HEK293 (cell line): ENCODE measurements at regions not wholly inside any gene's neighbourhood (a gene's known extent, or its start where the extent isn't known, plus 50 kb on each side); places are given as distances from the start of the nearest gene placed in this dataset.

Experiments
- CTCF ChIA-PET: fragments of 350-600 bp; formaldehyde crosslinking; extraction: SDS; loops from one replicate; lab custom pipeline; 2021; ENCODE audit warnings: antibody characterized with exemption; lab: Yijun Ruan, JAX
- POLR2A ChIA-PET: fragments of 300-600 bp; formaldehyde crosslinking; extraction: SDS; loops from one replicate; lab custom pipeline; 2020; ENCODE audit warnings: antibody characterized with exemption, inconsistent platforms; lab: Yijun Ruan, JAX
- H3K27ac ChIP-seq: fragments of 200-500 bp; sonication (Bioruptor generic); 2 replicates; pipeline ENCODE4 v1.5.1; 2014; ENCODE audit warnings: low read depth, low read length, control low read depth, inconsistent platforms; ENCODE audit errors: extremely low read depth
- H3K36me3 ChIP-seq, 2 experiments: fragments of 200-500 bp in 1 of 2; sonication (Bioruptor generic) in 1 of 2; 1 replicate in 1 of 2; 2 replicates in 1 of 2; pipeline ENCODE4 v1.5.1; 2014 to 2017; ENCODE audit warnings: inconsistent platforms in 2 of 2, low read length in 2 of 2; ENCODE audit not compliant: control insufficient read depth in 2 of 2, insufficient read depth in 1 of 2
- H3K4me1 ChIP-seq: fragments of 200-500 bp; sonication (Bioruptor generic); 2 replicates; pipeline ENCODE4 v1.5.1; 2014; ENCODE audit warnings: mild to moderate bottlenecking, low read length, inconsistent platforms; ENCODE audit not compliant: control insufficient read depth, insufficient read depth
- H3K4me3 ChIP-seq: 2 replicates; pipeline ENCODE4 v1.5.1; 2011; ENCODE audit warnings: low read depth, mild to moderate bottlenecking, control low read depth, low read length, moderate library complexity
- H3K9me3 ChIP-seq: fragments of 200-500 bp; sonication (Bioruptor generic); 2 replicates; pipeline ENCODE4 v1.5.1; 2014; ENCODE audit warnings: low read depth, low read length, inconsistent platforms; ENCODE audit not compliant: control insufficient read depth, insufficient read depth
- GLIS1 ChIP-seq: fragments of 450-650 bp; formaldehyde crosslinking; IDR thresholded peaks from 2 replicates; pipeline ENCODE4 v1.5.1; 2016; ENCODE audit warnings: missing biosample characterization, missing genetic modification characterization
- HOXC10 ChIP-seq: sonication (generic); formaldehyde crosslinking; IDR thresholded peaks from 2 replicates; pipeline ENCODE4 v1.8.1; 2023; ENCODE audit warnings: mild to moderate bottlenecking, missing genetic modification reagents
- SP7 ChIP-seq: fragments of 450-650 bp; formaldehyde crosslinking; IDR thresholded peaks from 2 replicates; pipeline ENCODE4 v1.5.1; 2016; ENCODE audit warnings: missing biosample characterization, missing genetic modification characterization
- ZEB2 ChIP-seq: fragments of 450-650 bp; formaldehyde crosslinking; IDR thresholded peaks from 2 replicates; pipeline ENCODE4 v1.5.1; 2016; ENCODE audit warnings: missing biosample characterization, missing genetic modification characterization
- ZFP3 ChIP-seq: fragments of 450-650 bp; formaldehyde crosslinking; IDR thresholded peaks from 2 replicates; pipeline ENCODE4 v1.5.1; 2016; ENCODE audit warnings: low read depth, missing biosample characterization, missing genetic modification characterization
- ZIC2 ChIP-seq: fragments of 450-650 bp; formaldehyde crosslinking; IDR thresholded peaks from 2 replicates; pipeline ENCODE4 v1.5.1; 2016; ENCODE audit warnings: missing biosample characterization, missing genetic modification characterization
- ZNF146 ChIP-seq: fragments of 450-650 bp; formaldehyde crosslinking; IDR thresholded peaks from 2 replicates; pipeline ENCODE4 v1.5.1; 2016; ENCODE audit warnings: missing biosample characterization, missing genetic modification characterization
- ZNF169 ChIP-seq: fragments of 450-650 bp; formaldehyde crosslinking; IDR thresholded peaks from 2 replicates; pipeline ENCODE4 v1.5.1; 2016; ENCODE audit warnings: missing biosample characterization, missing genetic modification characterization
- ZNF184 ChIP-seq: fragments of 450-650 bp; IDR thresholded peaks from 2 replicates; pipeline ENCODE4 v1.5.1; 2018; ENCODE audit warnings: missing biosample characterization, mild to moderate bottlenecking, missing genetic modification characterization
- ZNF341 ChIP-seq: fragments of 450-650 bp; formaldehyde crosslinking; IDR thresholded peaks from 2 replicates; pipeline ENCODE4; 2016; ENCODE audit warnings: low read depth, missing biosample characterization, missing genetic modification characterization
- ZNF394 ChIP-seq: fragments of 450-650 bp; formaldehyde crosslinking; IDR thresholded peaks from 2 replicates; pipeline ENCODE4 v1.5.1; 2016; ENCODE audit warnings: missing biosample characterization, missing genetic modification characterization, mild to moderate bottlenecking, moderate library complexity, borderline replicate concordance
- ZNF423 ChIP-seq: fragments of 450-650 bp; formaldehyde crosslinking; IDR thresholded peaks from 2 replicates; pipeline ENCODE4 v1.5.1; 2016; ENCODE audit warnings: missing biosample characterization, missing genetic modification characterization
- ZNF473 ChIP-seq: fragments of 450-650 bp; formaldehyde crosslinking; IDR thresholded peaks from 2 replicates; pipeline ENCODE4 v1.5.1; 2017; ENCODE audit warnings: missing biosample characterization, missing genetic modification characterization
- ZNF521 ChIP-seq: fragments of 450-650 bp; formaldehyde crosslinking; IDR thresholded peaks from 2 replicates; pipeline ENCODE4 v1.5.1; 2017; ENCODE audit warnings: missing biosample characterization, mild to moderate bottlenecking, missing genetic modification characterization
- ZNF530 ChIP-seq: fragments of 450-650 bp; formaldehyde crosslinking; IDR thresholded peaks from 2 replicates; pipeline ENCODE4 v1.5.1; 2016; ENCODE audit warnings: low read depth, missing biosample characterization, missing genetic modification characterization
- ZNF548 ChIP-seq: fragments of 450-650 bp; formaldehyde crosslinking; IDR thresholded peaks from 2 replicates; pipeline ENCODE4 v1.5.1; 2016; ENCODE audit warnings: missing biosample characterization, missing genetic modification characterization
- ZNF558 ChIP-seq: fragments of 450-650 bp; formaldehyde crosslinking; IDR thresholded peaks from 2 replicates; pipeline ENCODE4 v1.5.1; 2016; ENCODE audit warnings: missing biosample characterization, missing genetic modification characterization
- ZNF626 ChIP-seq: fragments of 450-650 bp; sonication (Bioruptor Pico); formaldehyde crosslinking; IDR thresholded peaks from 2 replicates; pipeline ENCODE4 v1.5.1; 2018; ENCODE audit warnings: missing biosample characterization, missing genetic modification characterization, inconsistent platforms
- ZNF654 ChIP-seq: fragments of 450-650 bp; formaldehyde crosslinking; IDR thresholded peaks from 2 replicates; pipeline ENCODE4 v1.5.1; 2016; ENCODE audit warnings: low read depth, missing biosample characterization, missing genetic modification characterization
- ZNF747 ChIP-seq: fragments of 450-650 bp; formaldehyde crosslinking; IDR thresholded peaks from 2 replicates; pipeline ENCODE4 v1.5.1; 2016; ENCODE audit warnings: missing biosample characterization, missing genetic modification characterization
- ZNF830 ChIP-seq: fragments of 450-650 bp; IDR thresholded peaks from 2 replicates; pipeline ENCODE4 v1.5.0; 2018; ENCODE audit warnings: missing biosample characterization, missing genetic modification characterization, low read depth, mild to moderate bottlenecking, moderate library complexity
- ZNF843 ChIP-seq: fragments of 450-650 bp; formaldehyde crosslinking; IDR thresholded peaks from 2 replicates; pipeline ENCODE4 v1.5.1; 2016; ENCODE audit warnings: missing biosample characterization, missing genetic modification characterization
- TF ChIP-seq, protein P1 (sequence below): fragments of 450-650 bp; formaldehyde crosslinking; IDR thresholded peaks from 2 replicates; pipeline ENCODE4 v1.5.1; 2016; ENCODE audit warnings: missing biosample characterization, missing genetic modification characterization
- TF ChIP-seq, protein P2 (sequence below): fragments of 450-650 bp; formaldehyde crosslinking; IDR thresholded peaks from 2 replicates; pipeline ENCODE4 v1.5.1; 2016; ENCODE audit warnings: missing biosample characterization, missing genetic modification characterization
- TF ChIP-seq, protein P3 (sequence below): fragments of 450-650 bp; formaldehyde crosslinking; IDR thresholded peaks from 2 replicates; pipeline ENCODE4 v1.5.1; 2016; ENCODE audit warnings: missing biosample characterization, missing genetic modification characterization
- TF ChIP-seq, protein P4 (sequence below): fragments of 450-650 bp; formaldehyde crosslinking; IDR thresholded peaks from 2 replicates; pipeline ENCODE4 v1.5.1; 2016; ENCODE audit warnings: missing biosample characterization, missing genetic modification characterization
- TF ChIP-seq, protein P5 (sequence below): fragments of 450-650 bp; formaldehyde crosslinking; IDR thresholded peaks from 2 replicates; pipeline ENCODE4 v1.5.1; 2016; ENCODE audit warnings: missing biosample characterization, missing genetic modification characterization, borderline replicate concordance

DNA sequence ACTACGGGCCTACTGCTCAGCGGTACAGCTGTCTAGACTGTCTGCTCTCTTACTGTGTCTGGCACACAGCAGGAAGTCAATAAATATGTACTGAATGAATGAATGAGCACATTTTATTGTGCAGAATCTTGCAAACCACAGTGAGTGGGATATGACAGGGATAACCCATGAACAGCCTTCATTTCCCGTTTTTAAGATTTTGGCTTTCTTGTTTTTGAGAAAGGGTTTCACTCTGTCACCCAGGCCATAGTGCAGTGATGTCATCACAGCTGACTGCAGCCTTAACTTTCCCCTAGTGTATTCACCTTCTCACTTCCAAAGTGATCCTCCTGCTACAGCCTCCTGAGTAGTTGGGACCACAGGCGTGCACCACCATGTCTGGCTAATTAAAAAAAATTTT lies 203.1 kb downstream of the AEBP2 start:
- no peak overlapping the region for H3K4me3 ChIP-seq
- no peaks in the 10 kb centered on the region for H3K36me3 ChIP-seq
- no peaks in the 10 kb centered on the region for H3K9me3 ChIP-seq
- no peaks in the 10 kb centered on the region for H3K4me1 ChIP-seq
- CTCF ChIA-PET: interaction anchor here (0.5 to 1.7 kb wide), 2 partner anchors 25 to 67 kb away, joined by 3 to 6 read pairs; no protein-coding TSS in a partner anchor
- H3K27ac ChIP-seq: no peak overlapping the region
- no peak for TF ChIP-seq ZNF341 (tag by site-specific recombination)
- no peak for TF ChIP-seq ZEB2 (tag by site-specific recombination)
- no peak for TF ChIP-seq ZNF548 (tag by site-specific recombination)
- no peak for TF ChIP-seq ZNF843 (tag by site-specific recombination)
- TF ChIP-seq ZNF521 (tag by site-specific recombination): no peak
- TF ChIP-seq SP7 (tag by site-specific recombination): no peak
- TF ChIP-seq, protein P1, sequence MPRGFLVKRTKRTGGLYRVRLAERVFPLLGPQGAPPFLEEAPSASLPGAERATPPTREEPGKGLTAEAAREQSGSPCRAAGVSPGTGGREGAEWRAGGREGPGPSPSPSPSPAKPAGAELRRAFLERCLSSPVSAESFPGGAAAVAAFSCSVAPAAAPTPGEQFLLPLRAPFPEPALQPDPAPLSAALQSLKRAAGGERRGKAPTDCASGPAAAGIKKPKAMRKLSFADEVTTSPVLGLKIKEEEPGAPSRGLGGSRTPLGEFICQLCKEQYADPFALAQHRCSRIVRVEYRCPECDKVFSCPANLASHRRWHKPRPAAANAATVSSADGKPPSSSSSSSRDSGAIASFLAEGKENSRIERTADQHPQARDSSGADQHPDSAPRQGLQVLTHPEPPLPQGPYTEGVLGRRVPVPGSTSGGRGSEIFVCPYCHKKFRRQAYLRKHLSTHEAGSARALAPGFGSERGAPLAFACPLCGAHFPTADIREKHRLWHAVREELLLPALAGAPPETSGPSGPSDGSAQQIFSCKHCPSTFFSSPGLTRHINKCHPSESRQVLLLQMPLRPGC (tag by site-specific recombination): no peak
- POLR2A ChIA-PET: no interaction called here

DNA sequence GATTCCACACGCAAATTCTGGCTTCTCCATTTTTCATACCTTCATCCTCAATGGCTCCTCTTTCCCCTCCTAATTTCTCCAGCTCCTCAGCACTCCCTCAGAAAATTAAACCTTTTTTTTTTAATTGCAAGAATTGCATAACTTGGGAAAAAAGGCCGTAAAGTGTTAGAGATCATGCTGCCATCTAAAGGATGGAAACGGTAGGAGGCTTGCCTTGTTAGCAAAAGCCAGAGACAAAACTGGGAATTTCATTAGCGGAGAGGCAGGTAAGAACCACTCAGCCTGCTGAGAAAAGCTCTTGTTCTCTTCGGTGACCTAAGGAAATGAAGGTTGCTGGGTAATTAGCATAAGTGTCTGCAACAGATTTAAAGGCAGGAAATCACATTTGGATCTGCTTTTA lies 204.3 kb downstream of the AEBP2 start:
- TF ChIP-seq ZNF184 (no peak), ZNF654 (peak; percentile 54)
- H3K4me1 ChIP-seq: no peaks in the 10 kb centered on the region
- no peak overlapping the region for H3K27ac ChIP-seq
- H3K36me3 ChIP-seq: no peaks in the 10 kb centered on the region
- ChIA-PET POLR2A (no interaction called here), CTCF (interaction anchor here (0.6 to 1.7 kb wide), 8 partner anchors 9 to 1497 kb away, joined by 3 to 6 read pairs (median 4); no protein-coding TSS in a partner anchor)
- no peak overlapping the region for H3K4me3 ChIP-seq
- no peaks in the 10 kb centered on the region for H3K9me3 ChIP-seq

DNA sequence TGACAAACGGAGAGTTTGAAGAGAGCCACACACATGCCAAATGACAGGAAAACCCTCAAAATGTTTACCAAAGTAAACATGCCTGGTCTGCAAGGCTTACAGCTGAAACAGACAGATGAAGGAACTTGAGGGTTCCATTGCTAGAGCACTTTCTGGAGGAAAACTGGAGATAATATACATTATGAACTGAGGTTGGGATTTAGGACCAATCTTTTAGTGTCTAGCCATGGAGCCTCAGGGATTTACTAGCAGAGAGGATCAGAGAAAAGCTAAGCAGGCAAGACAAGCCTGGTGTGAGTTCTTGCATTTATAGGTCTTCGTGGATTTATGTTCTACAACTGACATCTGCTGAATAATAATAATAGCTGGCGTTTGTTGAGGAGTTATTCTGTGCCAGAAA lies 205.3 kb downstream of the AEBP2 start:
- ChIA-PET POLR2A (no interaction called here), CTCF (no interaction called here)
- no peak overlapping the region for H3K27ac ChIP-seq
- no peaks in the 10 kb centered on the region for H3K36me3 ChIP-seq
- no peaks in the 10 kb centered on the region for H3K4me1 ChIP-seq
- no peak overlapping the region for H3K4me3 ChIP-seq
- H3K9me3 ChIP-seq: no peaks in the 10 kb centered on the region
- no peak for TF ChIP-seq ZNF423 (tag by site-specific recombination)
- no peak for TF ChIP-seq ZNF626 (tag by site-specific recombination)
- TF ChIP-seq ZNF830 (tag by site-specific recombination): no peak
- TF ChIP-seq HOXC10 (CRISPR knock-in tag): no peak
- TF ChIP-seq, protein P2, sequence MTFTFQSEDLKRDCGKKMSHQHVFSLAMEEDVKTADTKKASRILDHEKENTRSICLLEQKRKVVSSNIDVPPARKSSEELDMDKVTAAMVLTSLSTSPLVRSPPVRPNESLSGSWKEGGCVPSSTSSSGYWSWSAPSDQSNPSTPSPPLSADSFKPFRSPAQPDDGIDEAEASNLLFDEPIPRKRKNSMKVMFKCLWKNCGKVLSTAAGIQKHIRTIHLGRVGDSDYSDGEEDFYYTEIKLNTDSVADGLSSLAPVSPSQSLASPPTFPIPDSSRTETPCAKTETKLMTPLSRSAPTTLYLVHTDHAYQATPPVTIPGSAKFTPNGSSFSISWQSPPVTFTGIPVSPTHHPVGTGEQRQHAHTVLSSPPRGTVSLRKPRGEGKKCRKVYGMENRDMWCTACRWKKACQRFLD: no peak
- TF ChIP-seq ZNF473 (tag by site-specific recombination): no peak
- TF ChIP-seq, protein P3, sequence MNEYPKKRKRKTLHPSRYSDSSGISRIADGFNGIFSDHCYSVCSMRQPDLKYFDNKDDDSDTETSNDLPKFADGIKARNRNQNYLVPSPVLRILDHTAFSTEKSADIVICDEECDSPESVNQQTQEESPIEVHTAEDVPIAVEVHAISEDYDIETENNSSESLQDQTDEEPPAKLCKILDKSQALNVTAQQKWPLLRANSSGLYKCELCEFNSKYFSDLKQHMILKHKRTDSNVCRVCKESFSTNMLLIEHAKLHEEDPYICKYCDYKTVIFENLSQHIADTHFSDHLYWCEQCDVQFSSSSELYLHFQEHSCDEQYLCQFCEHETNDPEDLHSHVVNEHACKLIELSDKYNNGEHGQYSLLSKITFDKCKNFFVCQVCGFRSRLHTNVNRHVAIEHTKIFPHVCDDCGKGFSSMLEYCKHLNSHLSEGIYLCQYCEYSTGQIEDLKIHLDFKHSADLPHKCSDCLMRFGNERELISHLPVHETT: no peak
- TF ChIP-seq ZNF169: no peak
- no peak for TF ChIP-seq ZNF558
- TF ChIP-seq ZNF530 (tag by site-specific recombination): no peak
- no peak for TF ChIP-seq ZNF146 (tag by site-specific recombination)
- TF ChIP-seq, protein P4, sequence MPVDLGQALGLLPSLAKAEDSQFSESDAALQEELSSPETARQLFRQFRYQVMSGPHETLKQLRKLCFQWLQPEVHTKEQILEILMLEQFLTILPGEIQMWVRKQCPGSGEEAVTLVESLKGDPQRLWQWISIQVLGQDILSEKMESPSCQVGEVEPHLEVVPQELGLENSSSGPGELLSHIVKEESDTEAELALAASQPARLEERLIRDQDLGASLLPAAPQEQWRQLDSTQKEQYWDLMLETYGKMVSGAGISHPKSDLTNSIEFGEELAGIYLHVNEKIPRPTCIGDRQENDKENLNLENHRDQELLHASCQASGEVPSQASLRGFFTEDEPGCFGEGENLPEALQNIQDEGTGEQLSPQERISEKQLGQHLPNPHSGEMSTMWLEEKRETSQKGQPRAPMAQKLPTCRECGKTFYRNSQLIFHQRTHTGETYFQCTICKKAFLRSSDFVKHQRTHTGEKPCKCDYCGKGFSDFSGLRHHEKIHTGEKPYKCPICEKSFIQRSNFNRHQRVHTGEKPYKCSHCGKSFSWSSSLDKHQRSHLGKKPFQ: no peak
- TF ChIP-seq ZNF394 (tag by site-specific recombination): no peak
- TF ChIP-seq ZNF747 (tag by site-specific recombination): no peak
- no peak for TF ChIP-seq ZFP3 (tag by site-specific recombination)
- TF ChIP-seq GLIS1 (tag by site-specific recombination): no peak
- TF ChIP-seq, protein P5, sequence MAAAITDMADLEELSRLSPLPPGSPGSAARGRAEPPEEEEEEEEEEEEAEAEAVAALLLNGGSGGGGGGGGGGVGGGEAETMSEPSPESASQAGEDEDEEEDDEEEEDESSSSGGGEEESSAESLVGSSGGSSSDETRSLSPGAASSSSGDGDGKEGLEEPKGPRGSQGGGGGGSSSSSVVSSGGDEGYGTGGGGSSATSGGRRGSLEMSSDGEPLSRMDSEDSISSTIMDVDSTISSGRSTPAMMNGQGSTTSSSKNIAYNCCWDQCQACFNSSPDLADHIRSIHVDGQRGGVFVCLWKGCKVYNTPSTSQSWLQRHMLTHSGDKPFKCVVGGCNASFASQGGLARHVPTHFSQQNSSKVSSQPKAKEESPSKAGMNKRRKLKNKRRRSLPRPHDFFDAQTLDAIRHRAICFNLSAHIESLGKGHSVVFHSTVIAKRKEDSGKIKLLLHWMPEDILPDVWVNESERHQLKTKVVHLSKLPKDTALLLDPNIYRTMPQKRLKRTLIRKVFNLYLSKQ (tag by site-specific recombination): no peak
- no peak for TF ChIP-seq ZIC2 (tag by site-specific recombination)
